ELR (cell line): ENCODE measurements at regions not wholly inside any gene's neighbourhood (a gene's known extent, or its start where the extent isn't known, plus 50 kb on each side); places are given as distances from the start of the nearest gene placed in this dataset.

Experiments
- DNase-seq: peaks from one replicate; pipeline ENCODE4 v3.0.0-alpha.2; 2015; ENCODE audit warnings: low read depth

DNA sequence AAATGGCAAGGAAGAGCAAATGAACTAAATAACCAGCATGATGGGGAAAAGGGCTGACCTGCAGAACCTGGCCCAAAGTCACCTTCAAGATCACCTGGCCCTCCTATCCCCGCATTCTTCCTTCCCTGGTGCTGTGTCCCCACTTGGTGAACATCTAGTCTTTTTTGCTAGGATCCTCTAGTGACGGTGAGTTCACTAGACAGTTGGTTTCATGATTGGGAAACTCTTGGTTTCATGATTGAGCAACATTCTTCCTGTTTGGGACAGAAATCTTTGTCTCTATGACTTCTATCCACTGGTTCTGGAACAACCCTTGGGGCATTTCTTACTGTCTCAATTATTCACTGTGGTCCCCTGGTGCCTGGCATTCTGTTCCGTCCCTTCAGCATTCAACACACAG, 50.2 kb upstream of the DAB2IP start:
- peak; percentile 30 for DNase-seq
